ENCODE measurements at regions not wholly inside any gene's neighbourhood (a gene's known extent, or its start where the extent isn't known, plus 50 kb on each side); places are given as distances from the start of the nearest gene placed in this dataset.
"Not testable (repeated sequence)": the region's sequence is repeated elsewhere in the genome, so short reads cannot be mapped to it uniquely, and the experiment has no call there.

- ATAC-seq = no peak
Observed at GRCh38 chr14:105601360-105602242, 75.2 kb downstream of the TMEM121 start.

- ATAC-seq = no peak
Observed at GRCh38 chr14:105602243-105602750, 75.9 kb downstream of the TMEM121 start.

GRCh38 chr14:105602799-105603793 lies 76.7 kb downstream of the TMEM121 start:
- peak; percentile 72 for ATAC-seq

- not testable (repeated sequence) for ATAC-seq
Observed at GRCh38 chr14:105604531-105605463, 78.4 kb downstream of the TMEM121 start.

- ATAC-seq = no peak
Observed at GRCh38 chr14:105605464-105606304, 79.3 kb downstream of the TMEM121 start.

GRCh38 chr14:105606305-105606975 lies 80.1 kb downstream of the TMEM121 start:
- not testable (repeated sequence) for ATAC-seq

GRCh38 chr14:105607025-105607424 lies 80.6 kb downstream of the TMEM121 start:
- not testable (repeated sequence) for ATAC-seq

GRCh38 chr14:105614987-105615386 lies 88.6 kb downstream of the TMEM121 start:
- not testable (repeated sequence) for ATAC-seq

- ATAC-seq = peak; percentile 48
Observed at GRCh38 chr14:105615986-105616801, 89.8 kb downstream of the TMEM121 start.

- peak; percentile 53 for ATAC-seq
Observed at GRCh38 chr14:105616802-105617192, 90.4 kb downstream of the TMEM121 start.

- ATAC-seq = peak; percentile 36
Observed at GRCh38 chr14:105617201-105617777, 90.9 kb downstream of the TMEM121 start.

- not testable (repeated sequence) for ATAC-seq
Observed at GRCh38 chr14:105617805-105618204, 91.4 kb downstream of the TMEM121 start.

GRCh38 chr14:105619324-105619723 lies 92.9 kb downstream of the TMEM121 start:
- not testable (repeated sequence) for ATAC-seq

GRCh38 chr14:105620178-105620864 lies 93.9 kb downstream of the TMEM121 start:
- not testable (repeated sequence) for ATAC-seq

GRCh38 chr14:105620865-105621471 lies 94.6 kb downstream of the TMEM121 start:
- ATAC-seq = not testable (repeated sequence)

GRCh38 chr14:105621479-105622328 lies 95.3 kb downstream of the TMEM121 start:
- ATAC-seq = peak; percentile 44
